ENCODE measurements at regions not wholly inside any gene's neighbourhood (a gene's known extent, or its start where the extent isn't known, plus 50 kb on each side); places are given as distances from the start of the nearest gene placed in this dataset.
A peak's percentile ranks its signal among the peaks of the same experiment; 100 is the strongest.

DNA sequence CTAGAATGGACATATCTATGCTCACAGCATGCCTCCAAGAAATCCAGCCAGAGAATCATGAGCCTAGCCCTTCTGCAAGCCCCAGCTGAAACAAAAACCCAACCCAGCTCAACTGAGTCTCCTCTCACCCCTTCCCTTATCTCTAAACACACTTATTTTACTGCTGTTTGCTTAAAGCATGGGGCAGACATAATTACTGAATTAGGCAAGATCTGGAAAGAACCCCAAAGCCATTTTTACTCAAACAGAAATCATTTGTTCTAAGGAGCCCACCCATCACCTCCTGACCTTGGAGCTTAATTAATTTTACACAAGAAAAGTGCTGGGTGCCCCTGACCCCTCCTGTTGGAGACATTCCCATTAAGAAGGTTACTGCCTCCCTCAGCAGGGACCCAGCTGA lies 291.6 kb downstream of the MAFB start:
- DNase-seq = no peak

DNA sequence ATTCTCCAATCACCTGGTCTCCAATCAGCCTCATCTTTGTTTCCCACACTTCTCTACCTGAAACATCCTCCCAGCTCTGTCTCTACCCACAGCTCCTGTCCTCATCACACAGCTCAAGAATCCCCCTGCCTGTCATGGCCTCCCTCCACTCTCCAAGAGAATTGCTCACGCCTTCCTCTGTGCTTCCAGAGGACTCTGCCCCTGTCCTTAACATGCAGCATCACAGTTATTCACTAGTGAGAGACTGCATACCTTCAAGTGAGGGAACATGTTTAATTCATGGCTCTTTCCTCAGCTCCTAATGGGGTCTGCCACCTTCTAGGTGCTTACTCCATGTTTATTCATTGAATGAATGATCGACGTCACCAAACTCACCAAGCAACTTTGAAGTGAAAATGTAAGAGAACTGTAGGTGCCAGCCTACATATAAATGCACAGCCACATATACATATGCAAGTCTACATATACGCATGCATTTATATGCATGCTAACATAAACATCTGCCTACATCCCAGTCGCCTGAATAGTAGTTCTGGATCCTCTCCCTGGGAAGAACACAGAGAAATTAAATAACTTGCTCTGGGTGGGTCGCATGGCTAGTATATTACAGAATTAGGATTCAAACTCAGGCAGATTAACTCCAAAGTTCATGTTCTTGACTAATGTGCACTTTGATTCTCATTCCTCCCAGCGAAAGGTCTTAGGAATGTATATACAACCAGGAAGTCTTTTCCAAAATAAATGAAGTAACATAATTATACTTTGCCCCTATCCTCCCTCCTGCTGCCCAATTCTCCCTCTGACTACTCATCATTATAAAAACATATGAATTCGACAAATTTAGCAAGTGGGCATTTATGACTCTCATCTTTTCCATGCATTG lies 295.6 kb downstream of the MAFB start:
- no peak for DNase-seq

DNA sequence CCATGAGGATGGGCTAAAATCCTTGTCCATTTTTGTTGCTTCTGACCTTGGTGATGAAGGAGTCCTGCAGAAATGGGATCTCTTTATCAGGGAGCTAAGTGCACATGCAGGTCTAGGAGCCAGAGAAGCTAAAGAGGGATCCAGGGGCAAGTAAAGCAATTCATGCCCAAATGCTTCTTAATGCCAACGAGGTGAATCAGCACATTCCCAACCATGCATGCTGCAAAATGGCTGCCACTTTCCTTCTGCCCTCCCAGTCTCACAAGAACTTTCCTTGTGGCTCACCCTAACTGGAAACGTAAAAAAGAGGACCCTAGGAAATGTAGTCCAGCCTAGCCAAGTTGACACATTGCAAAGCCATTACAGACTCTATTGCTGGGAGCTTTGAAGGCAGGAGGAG lies 298.4 kb downstream of the MAFB start:
- DNase-seq = no peak

DNA sequence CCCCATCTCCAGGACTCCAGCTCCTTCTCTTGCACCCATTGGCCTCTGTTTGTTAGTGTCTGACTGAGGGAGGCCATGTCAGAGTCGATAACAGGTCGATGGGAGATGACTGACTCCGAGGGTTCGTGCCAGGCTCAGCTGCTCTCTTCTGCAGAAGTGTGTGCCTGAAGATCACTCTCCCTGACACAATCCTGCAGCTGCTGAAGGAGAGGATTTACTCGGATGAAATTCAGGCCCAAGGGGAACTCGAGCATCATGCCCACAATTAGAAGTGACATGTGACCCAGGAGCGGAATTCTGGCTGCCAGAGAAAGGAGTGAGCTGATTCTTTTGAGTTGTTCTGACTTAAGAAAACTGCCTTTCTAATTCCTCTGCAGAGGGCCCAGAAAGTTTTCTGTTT lies 318.2 kb downstream of the MAFB start:
- no peak for DNase-seq

DNA sequence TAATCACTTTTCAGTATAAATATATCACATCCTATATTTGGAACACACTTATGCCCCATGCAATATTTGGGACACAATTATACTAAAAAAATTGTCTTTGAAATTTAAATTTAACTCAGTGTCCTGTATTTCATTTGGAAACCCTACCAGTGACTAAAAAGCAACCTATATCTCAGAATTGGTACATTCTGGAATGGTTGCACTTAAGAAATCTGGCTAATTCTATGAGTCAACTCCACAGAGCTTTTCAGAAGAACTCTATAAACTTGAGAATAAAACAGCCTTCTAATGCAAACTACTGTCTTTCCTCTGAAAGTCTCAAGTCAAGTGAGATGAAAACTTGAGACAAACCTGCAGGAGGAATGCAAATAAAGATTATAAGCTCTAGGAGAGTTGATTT lies 320.2 kb downstream of the MAFB start:
- no peak for DNase-seq

DNA sequence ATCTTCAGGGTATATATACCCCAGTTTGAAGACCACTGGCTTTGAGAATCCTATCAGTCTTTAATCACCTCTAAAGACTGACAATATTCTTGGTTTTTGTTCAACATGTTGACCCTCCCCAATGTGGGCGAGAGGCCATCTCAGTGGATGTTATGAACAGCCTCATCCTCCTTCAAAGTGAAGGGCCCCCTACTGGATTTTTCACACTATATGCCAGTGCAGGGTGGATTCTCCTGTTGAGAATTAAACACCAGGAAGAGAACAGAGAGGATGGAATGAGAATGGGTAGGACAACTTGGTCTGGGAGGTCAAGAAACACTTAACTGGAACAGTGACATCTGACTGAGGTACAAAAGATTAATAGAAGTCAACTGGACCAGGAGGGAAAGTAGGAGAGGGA lies 327.1 kb downstream of the MAFB start:
- no peak for DNase-seq

DNA sequence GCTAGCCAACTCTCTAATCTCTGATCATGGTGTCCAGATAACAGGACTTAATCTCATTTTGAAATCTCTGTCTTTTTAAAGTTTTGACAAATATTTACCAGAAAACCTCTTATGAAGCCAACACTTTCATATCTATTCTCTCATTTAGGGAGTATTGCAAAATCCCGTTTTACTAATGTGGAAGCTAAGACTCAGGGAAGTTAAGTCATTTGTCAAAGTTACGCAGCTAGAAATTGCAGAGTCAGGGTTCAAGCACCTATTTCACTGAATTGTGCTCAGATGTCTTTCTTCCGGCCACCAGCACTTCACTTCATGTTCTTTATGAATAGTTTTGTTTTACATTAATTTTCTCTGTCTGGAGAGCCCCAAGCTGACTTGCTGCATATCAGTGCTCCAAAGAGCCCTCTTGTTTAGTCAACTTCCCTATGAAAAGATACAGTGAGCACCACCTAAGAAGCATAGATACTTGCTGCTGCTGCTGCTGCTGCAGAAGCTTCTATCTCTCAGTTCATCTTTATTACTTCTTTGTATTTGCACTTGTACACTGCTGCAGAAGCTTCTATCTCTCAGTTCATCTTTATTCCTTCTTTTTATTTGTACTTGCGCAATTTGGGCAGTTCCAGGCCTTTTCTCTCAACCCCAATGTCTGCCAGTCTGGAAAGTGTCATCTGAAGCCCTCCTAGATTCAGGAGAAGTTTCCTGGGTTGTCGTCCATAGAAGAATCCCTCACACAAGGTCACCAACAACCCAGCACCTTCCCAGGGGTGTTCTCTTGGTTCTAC lies 329.7 kb downstream of the MAFB start:
- DNase-seq = no peak

DNA sequence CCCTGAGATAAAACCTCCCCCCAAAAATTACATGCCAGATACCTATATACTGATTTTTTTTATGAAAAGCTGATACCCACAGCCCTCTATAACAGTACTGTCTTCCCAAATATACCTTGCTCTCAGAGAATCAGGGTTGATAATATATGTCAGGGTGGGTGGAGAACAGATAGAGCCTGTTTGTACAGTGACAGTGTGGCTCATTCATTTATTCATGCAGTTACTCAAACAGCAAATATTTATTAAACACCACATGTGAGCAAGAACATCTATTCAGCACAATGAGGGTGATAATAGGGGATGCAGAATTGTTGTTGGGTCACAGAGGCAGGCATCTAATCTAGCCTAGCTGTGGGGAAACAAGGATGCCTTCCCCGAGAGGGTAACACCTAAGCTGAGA lies 334.2 kb downstream of the MAFB start:
- DNase-seq = no peak

DNA sequence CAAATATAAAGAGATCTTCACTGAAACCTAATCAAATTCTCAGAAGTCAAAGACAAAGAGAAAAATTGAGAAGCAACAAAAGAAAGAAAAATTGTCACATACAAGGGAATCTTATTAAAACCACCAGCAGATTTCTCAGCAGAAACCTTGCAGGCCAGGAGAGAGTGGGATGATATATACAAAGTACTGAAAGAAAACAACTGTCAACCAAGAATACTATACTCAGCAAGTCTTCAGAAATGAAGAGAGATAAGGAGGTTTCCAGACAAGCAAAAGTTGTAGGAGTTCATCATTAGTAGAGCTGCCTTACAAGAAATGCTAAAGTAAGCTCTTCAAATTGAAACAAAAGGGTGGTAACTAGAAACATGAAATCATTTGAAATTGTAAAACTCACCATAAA lies 345.6 kb downstream of the MAFB start:
- DNase-seq = no peak

DNA sequence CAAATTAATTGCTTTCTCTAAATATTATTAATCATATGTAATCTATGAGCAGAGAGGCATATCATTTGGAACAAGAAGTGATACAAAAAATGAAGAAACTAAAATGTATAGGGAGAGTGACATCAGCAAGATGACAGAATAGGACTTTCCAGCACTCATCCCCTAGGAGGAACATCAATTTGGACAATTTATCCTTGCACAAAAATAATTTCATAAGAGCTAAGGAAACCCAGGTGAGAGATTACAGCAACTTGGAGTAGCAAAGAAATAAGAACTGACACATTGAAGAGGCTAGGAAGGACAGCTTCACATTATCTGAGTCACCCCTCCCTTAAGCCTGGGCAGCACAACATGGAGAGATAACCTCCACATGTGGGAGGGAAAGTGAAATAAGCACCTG lies 347.5 kb downstream of the MAFB start:
- DNase-seq = no peak

DNA sequence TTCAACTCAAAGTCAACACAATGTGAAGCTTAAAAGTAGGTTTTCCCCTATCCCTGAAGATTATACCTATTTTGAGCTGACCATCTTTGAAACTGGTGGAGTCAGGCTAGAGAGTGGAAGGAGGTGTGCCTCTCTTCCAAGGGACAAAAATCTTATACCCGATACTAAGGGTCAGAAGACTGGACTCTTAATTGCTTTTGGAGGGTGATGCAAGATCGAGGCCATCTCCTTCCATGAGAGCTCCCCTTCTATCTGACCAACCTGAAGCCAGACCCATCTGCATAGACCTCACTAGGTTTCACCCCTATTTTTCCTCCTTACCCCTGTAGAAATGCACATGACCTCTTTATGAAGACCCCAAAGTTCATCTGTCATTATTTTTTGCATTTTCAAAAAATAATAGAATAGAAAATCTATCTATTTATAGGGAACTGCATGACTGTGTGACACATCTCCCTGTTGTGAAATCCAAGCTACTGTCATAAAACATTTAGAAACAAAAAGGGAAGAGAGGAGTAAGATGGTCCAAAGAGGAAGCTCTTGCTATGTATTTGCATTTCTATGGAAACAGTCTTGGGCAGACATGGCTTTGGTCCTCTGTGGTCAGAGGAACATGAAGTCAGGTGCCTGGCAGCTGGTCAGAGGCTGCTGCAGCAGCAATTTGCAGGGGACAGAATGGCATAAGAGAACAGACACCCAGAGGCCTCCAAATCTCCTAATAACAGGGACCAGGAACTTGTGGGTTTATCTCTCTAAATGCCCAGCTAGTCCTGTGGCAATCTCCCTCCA lies 349.2 kb downstream of the MAFB start:
- DNase-seq = peak in 14 of 58 donors; percentile 2 to 44 (median 15)

DNA sequence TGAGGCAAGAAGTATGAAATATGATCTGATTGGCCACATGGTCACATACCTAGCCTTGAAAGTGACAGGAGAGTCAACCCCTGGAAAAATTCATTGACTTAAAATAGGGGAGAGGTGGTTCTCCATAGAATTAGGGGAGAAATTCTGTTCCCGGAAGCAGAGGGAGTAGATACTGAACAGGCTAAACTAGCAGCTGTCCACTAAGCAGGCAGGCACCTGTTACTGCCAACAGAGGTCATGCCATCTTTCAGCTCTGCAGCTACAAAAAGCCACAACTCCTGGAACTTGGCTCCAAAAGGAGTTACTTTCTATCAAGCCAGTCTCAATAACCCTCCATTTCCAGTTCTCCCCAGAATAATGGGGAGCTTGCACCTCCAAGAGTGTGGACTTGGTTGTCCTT lies 352.5 kb downstream of the MAFB start:
- DNase-seq = no peak

DNA sequence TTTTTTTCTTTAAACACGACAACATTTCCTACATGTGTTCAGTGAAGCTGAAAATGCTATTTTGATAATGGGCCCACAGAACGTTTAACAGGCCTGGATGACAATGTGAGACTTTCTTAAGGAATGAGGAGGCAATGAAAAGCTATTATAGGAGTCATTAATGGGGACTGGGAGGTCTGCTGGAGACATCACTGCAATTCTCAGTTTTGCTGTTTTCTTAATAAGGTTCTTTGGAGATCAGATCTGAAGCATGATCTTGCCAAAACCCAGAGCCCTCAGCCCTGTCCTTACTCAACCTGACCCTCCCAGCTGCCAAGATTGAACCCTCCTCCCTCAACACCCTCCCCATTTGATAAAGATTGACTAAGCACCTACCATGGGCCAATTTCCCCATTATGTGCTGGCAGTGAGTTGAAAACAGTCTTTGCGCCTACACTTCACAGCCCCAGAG lies 353.1 kb downstream of the MAFB start:
- DNase-seq = no peak

DNA sequence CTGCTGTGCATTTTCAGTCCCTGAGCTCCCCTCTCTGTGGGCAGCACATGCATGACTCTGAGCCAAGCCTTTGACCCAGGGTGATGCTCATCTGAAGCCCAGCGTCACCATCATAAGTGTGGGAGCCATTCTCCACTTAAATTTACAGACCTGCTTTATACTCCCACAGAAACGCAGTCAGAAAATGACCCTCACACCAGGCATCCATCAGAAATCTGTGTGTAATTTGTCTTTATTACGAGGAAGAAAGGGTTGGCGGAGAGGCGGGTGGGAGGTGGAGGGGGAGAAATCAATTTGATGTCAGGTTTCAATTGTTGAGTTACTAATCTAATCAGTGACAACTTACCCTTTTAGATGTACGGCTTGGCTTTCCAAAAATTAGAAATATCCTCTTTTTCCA lies 353.6 kb downstream of the MAFB start:
- no peak for DNase-seq

DNA sequence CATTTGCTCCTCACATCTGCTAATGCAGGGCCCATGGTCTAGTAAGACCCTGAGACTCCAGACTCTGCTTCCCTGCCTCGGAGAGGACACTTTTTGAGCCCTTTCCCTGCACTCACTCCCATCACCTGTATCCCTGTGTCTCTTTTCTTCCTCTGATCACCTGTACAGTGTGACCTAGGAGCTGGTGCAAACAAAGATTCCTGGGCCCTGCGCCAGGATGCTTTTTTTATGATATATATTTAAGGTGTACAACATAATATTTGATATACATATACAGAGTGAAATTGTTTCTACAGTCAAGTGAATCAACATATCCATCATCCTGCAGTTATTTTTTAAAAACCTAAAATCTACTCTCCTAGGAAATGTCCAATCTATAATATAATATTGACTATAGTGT lies 355.4 kb downstream of the MAFB start:
- no peak for DNase-seq

DNA sequence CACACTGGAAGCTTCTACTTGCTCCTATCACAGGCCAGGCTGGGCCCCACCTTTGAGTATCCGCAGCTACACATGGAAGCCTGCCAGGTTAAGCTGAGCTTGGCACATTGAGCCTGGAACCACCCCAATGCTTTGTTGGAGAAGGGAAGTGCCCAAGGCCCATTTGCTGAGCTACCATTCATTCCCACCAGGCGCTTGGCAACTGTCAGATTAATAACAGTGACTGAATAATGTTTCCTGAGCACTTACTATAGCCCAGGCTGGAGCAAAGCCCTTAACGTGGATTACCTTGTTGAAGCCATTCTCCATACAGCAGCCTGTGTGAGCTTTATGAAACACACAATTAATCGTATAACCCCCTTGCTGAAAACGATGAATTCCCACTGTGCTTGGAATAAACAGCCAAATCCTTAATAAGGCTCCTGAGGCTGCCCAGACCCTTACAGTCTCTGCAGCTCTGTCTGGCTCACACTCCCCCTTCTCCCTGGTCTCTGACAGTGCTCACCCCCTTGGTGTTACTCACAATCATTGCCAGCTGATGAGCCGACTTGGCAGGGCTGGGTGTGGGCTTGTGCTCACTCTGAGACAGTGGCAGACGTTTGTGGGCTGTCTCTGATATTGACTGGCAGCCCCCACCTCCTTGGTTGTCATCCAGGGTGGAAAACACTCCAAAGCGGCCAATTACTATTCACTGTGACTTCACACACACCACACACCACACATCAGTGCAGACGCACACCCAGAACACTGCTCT lies 357.1 kb downstream of the MAFB start:
- peak in 2 of 58 donors; percentile 5 to 7 for DNase-seq

DNA sequence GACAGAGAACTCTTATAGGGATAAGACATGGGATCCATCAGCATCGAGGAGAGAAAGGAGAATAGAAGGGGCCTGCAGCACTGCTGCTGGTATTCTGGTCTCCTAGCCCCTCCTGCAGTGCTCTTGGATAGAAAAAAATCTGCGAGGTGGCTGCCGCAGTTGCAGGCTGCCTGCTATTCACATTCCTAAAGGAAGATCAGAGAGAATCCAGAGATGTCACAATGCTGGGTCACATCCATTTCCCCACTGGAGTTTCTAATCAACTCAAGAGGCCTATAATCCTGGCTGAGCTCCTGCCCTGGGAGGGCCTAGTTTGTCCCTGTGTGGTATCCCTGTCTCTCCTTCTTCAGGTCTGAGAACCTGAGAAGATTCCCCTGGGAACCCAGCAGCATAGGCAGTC lies 357.8 kb downstream of the MAFB start:
- DNase-seq = no peak

DNA sequence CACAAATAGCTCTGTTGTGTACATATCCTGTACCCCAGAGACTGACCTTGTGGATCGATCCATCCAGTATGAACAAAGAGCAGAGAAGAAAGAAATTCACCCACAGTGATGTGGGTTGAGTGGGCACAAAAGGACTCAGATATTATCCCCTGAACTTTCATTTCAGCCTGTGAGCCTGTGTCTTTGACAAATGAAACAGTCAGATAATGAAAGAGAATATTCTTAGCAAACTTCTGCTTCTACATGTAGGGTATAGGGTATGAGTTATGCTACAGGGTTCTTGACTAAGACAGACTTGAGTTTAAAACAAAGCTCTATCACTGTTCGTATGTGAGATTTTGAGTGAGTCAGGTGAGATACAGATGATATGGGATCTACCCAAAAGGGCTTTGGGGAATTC lies 359.7 kb downstream of the MAFB start:
- no peak for DNase-seq

DNA sequence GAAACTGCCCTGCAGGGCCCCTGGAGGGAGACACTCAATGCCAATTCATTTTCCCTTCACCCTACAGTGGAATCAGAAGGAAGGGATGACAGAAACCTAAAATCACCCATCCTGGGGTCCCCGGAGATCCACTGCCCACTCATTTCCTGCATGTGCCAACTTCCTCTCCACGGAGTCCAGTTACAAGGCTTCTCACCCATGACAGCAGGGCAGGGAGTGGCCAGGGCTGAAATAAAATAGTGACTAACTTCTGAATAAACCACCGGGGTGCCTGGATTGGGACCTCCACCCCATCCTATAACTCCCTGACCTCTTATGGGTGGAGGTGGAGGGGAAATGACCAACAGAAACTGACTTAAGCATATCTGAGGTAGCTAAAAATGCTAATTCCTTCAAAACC lies 362.3 kb downstream of the MAFB start:
- DNase-seq = no peak

DNA sequence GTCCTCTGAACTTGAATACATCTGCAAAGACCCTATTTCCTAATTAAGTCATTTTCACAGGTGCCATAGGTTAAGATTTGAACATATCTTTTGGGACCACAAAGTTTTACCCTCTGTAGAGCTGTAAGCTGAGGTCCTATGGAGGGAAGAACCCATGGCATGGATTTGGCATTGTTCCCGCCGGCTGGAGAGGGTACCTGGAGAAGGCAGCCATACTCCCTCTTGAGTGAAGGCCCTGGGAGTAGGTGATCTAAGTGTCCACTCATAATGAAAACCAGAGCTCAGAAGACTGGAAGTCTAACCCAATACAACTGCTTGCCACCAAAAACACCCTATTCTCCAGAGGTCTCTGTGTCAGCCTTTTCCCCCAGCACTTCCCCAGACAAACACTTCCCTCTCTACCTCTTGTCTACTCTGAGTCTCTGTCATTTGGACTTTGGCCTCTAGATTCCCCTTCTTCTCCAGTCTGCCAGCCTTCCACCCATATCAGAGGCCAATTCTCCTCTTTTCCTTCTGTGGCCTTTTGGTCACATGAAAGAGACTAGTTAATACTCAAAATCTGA lies 363.9 kb downstream of the MAFB start:
- no peak for DNase-seq

DNA sequence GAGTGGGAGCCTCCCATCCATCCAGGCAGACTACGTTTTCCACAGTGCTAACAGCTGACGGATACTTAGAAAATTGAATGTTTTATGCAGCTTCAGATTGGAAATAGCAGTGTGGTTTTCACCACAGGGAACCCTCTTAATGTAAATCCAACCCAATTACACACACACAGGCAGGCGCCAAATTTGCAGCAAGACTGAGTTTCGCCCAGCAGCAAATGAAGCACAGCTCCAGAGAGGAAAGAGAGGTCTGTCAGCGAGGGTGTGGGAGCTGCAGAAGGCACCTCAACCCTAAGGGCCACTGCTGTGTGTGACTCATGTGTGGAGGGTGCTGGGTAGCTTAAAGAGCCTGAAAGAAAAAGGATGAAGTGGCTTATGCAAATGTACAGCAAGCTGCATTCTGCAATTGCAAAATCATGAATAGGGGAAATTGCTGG lies 365.7 kb downstream of the MAFB start:
- no peak for DNase-seq
